ENCODE measurements at regions not wholly inside any gene's neighbourhood (a gene's known extent, or its start where the extent isn't known, plus 50 kb on each side); places are given as distances from the start of the nearest gene placed in this dataset.
"Not testable (repeated sequence)": the region's sequence is repeated elsewhere in the genome, so short reads cannot be mapped to it uniquely, and the experiment has no call there.

DNA sequence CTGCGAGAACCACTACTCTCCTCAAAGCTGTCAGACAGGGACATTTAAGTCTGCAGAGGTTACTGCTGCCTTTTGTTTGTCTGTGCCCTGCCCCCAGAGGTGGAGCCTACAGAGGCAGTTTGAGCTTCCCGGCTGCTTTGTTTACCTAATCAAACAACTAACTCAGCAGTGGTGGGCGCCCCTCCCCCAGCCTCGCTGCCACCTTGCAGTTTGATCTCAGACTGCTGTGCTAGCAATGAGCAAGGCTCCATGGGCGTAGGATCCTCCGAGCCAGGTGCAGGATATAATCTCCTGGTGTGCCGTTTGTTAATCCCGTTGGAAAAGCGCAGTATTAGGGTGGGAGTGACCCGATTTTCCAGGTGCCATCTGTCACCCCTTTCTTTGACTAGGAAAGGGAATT is 147.7 kb upstream of the MRPS22 start:
- H3K36me3 ChIP-seq (replicated peaks in 1 of 2; ENCODE audit: control extremely low read depth in 1 of 2, control insufficient read depth in 1 of 2, extremely low read depth in 1 of 2, insufficient read depth in 2 of 2, low read length in 1 of 2); H3K4me1 ChIP-seq (ENCODE audit: control insufficient read depth in 2 of 2, insufficient read depth in 2 of 2, low read length in 2 of 2); H4K20me1 ChIP-seq (ENCODE audit: control insufficient read depth, insufficient read depth, low read length, poor library complexity, severe bottlenecking); H3K79me2 ChIP-seq (ENCODE audit: control insufficient read depth, insufficient read depth, low read length); DNase-seq; H3K4me3 ChIP-seq (ENCODE audit: control extremely low read depth in 1 of 5, extremely low read depth in 1 of 5, insufficient read depth in 1 of 5, low read depth in 2 of 5, low read length in 4 of 5); H3K9me3 ChIP-seq (ENCODE audit: control extremely low read depth in 1 of 3, control insufficient read depth in 2 of 3, insufficient read depth in 1 of 3, low read length in 2 of 3); H3K4me3 Mint-ChIP-seq; H3K4me2 ChIP-seq (replicated peaks; ENCODE audit: low read depth, low read length, poor library complexity, severe bottlenecking); H3K9me3 Mint-ChIP-seq (ENCODE audit: insufficient read depth); intact Hi-C loops (cut with micrococcal nuclease); H3K27me3 Mint-ChIP-seq; ATAC-seq (ENCODE audit: low read depth); H3K27ac ChIP-seq (ENCODE audit: low read length in 2 of 2); H3K27me3 ChIP-seq (replicated peaks in 1 of 4; ENCODE audit: control extremely low read depth in 1 of 4, control insufficient read depth in 3 of 4, insufficient read depth in 4 of 4, low read length in 3 of 4); H3K9ac ChIP-seq (ENCODE audit: low read length); H3K4me1 Mint-ChIP-seq; H2AFZ ChIP-seq (ENCODE audit: insufficient read depth, low read depth, low read length, poor library complexity, severe bottlenecking); CTCF ChIA-PET; POLR2A ChIA-PET; H3K27ac Mint-ChIP-seq: not testable (repeated sequence)
- WGBS (ENCODE audit: insufficient coverage), result 95% methylated on average over 8 of the region's 10 CpGs

DNA sequence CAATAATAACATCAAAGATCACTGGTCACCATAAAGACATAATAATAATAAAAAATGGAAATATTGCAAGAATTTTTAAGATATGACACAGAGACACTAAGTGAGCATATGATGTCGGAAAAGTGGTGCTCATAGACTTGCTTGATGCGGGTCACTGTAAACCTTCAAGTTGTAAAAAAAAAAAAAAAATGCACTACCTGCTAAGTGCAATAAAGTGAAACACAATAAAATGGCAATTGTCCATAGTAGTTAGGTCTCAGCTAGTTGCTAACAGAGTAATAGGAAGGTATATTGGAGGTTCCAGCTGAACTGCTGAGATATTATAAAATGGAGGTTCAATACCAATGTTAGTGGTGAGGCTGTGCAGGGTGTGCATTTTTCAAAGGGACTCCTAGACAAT is 146.6 kb upstream of the MRPS22 start:
- peaks cover 4% of the 10 kb centered on the region for H3K27me3 Mint-ChIP-seq
- DNase-seq (no peak), ATAC-seq (ENCODE audit: low read depth) (no peak)
- Histone ChIP-seq H3K36me3 (replicated peaks in 1 of 2; ENCODE audit: control extremely low read depth in 1 of 2, control insufficient read depth in 1 of 2, extremely low read depth in 1 of 2, insufficient read depth in 2 of 2, low read length in 1 of 2) (no peaks in the 10 kb centered on the region), H3K27ac (ENCODE audit: low read length in 2 of 2) (no peak overlapping the region), H3K4me2 (replicated peaks; ENCODE audit: low read depth, low read length, poor library complexity, severe bottlenecking) (no peak overlapping the region), H3K9ac (ENCODE audit: low read length) (no peak overlapping the region), H4K20me1 (ENCODE audit: control insufficient read depth, insufficient read depth, low read length, poor library complexity, severe bottlenecking) (no peaks in the 10 kb centered on the region), H3K27me3 (replicated peaks in 1 of 4; ENCODE audit: control extremely low read depth in 1 of 4, control insufficient read depth in 3 of 4, insufficient read depth in 4 of 4, low read length in 3 of 4) (no peaks in the 10 kb centered on the region), H3K4me3 (ENCODE audit: control extremely low read depth in 1 of 5, extremely low read depth in 1 of 5, insufficient read depth in 1 of 5, low read depth in 2 of 5, low read length in 4 of 5) (no peak overlapping the region), H3K79me2 (ENCODE audit: control insufficient read depth, insufficient read depth, low read length) (no peaks in the 10 kb centered on the region), H2AFZ (ENCODE audit: insufficient read depth, low read depth, low read length, poor library complexity, severe bottlenecking) (no peak overlapping the region), H3K9me3 (ENCODE audit: control extremely low read depth in 1 of 3, control insufficient read depth in 2 of 3, insufficient read depth in 1 of 3, low read length in 2 of 3) (peaks cover 0 to 8% (median 0%) of the 10 kb centered on the region in 3 donors), H3K4me1 (ENCODE audit: control insufficient read depth in 2 of 2, insufficient read depth in 2 of 2, low read length in 2 of 2) (no peaks in the 10 kb centered on the region)
- CTCF ChIA-PET, result interaction anchor here (0.7 kb wide), 1 partner anchor 15 kb away, joined by 4 read pairs; no protein-coding TSS in a partner anchor
- no peak overlapping the region for H3K4me3 Mint-ChIP-seq
- H3K27ac Mint-ChIP-seq, result no peak overlapping the region
- POLR2A ChIA-PET, result no interaction called here
- no CpG with 5 or more reads among the region's 2 CpGs for WGBS (ENCODE audit: insufficient coverage)
- H3K4me1 Mint-ChIP-seq, result no peaks in the 10 kb centered on the region
- peaks cover 3% of the 10 kb centered on the region for H3K9me3 Mint-ChIP-seq (ENCODE audit: insufficient read depth)
- TF ChIP-seq, protein P1, sequence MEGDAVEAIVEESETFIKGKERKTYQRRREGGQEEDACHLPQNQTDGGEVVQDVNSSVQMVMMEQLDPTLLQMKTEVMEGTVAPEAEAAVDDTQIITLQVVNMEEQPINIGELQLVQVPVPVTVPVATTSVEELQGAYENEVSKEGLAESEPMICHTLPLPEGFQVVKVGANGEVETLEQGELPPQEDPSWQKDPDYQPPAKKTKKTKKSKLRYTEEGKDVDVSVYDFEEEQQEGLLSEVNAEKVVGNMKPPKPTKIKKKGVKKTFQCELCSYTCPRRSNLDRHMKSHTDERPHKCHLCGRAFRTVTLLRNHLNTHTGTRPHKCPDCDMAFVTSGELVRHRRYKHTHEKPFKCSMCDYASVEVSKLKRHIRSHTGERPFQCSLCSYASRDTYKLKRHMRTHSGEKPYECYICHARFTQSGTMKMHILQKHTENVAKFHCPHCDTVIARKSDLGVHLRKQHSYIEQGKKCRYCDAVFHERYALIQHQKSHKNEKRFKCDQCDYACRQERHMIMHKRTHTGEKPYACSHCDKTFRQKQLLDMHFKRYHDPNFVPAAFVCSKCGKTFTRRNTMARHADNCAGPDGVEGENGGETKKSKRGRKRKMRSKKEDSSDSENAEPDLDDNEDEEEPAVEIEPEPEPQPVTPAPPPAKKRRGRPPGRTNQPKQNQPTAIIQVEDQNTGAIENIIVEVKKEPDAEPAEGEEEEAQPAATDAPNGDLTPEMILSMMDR (IDR thresholded peaks at IDR 0.05), result no peak
- TF ChIP-seq EZH2 (IDR thresholded peaks at IDR 0.05; ENCODE audit: borderline replicate concordance, insufficient read depth, low read depth, low read length, poor library complexity, severe bottlenecking), result no peak
- intact Hi-C loops (cut with micrococcal nuclease), result no loop called here

All from B cell (primary cell).